HG03025 (cell line): ENCODE measurements at regions not wholly inside any gene's neighbourhood (a gene's known extent, or its start where the extent isn't known, plus 50 kb on each side); places are given as distances from the start of the nearest gene placed in this dataset.
"Not testable (repeated sequence)": the region's sequence is repeated elsewhere in the genome, so short reads cannot be mapped to it uniquely, and the experiment has no call there.

Experiments used
- ATAC-seq: cut with Tn5 transposase; IDR thresholded peaks from one replicate; pipeline ENCODE4 v1.9.1; 2021; ENCODE audit warnings: mild to moderate bottlenecking, moderate library complexity; ENCODE audit not compliant: unreplicated experiment, low FRiP score

- no peak for ATAC-seq
These were observed 128.8 kb downstream of the SLC24A2 start for GRCh38 chr9:19660019-19660418.

- no peak for ATAC-seq
These were observed 132.1 kb downstream of the SLC24A2 start for GRCh38 chr9:19656704-19657103.

GRCh38 chr9:19651681-19652080, 137.2 kb downstream of the SLC24A2 start:
- no peak for ATAC-seq

- no peak for ATAC-seq
These were observed 138.5 kb downstream of the SLC24A2 start for GRCh38 chr9:19650312-19650711.

- no peak for ATAC-seq
These were observed 139.3 kb downstream of the SLC24A2 start for GRCh38 chr9:19649336-19650041.

GRCh38 chr9:19648672-19649071, 140.2 kb downstream of the SLC24A2 start:
- ATAC-seq, result no peak

- no peak for ATAC-seq
These were observed 145.0 kb downstream of the SLC24A2 start for GRCh38 chr9:19643875-19644274.

- ATAC-seq, result no peak
These were observed 146.6 kb downstream of the SLC24A2 start for GRCh38 chr9:19642256-19642655.

- no peak for ATAC-seq
These were observed 147.8 kb downstream of the SLC24A2 start for GRCh38 chr9:19641046-19641445.

GRCh38 chr9:19640014-19640413, 148.8 kb downstream of the SLC24A2 start:
- no peak for ATAC-seq

- no peak for ATAC-seq
These were observed 151.8 kb downstream of the SLC24A2 start for GRCh38 chr9:19637084-19637483.

- ATAC-seq, result no peak
These were observed 154.0 kb downstream of the SLC24A2 start for GRCh38 chr9:19634881-19635280.

GRCh38 chr9:19631181-19631580, 157.7 kb downstream of the SLC24A2 start:
- ATAC-seq, result no peak

- no peak for ATAC-seq
These were observed 158.1 kb downstream of the SLC24A2 start for GRCh38 chr9:19630760-19631159.

GRCh38 chr9:19629488-19629887, 159.3 kb downstream of the SLC24A2 start:
- ATAC-seq, result no peak

GRCh38 chr9:19625426-19625825, 163.4 kb downstream of the SLC24A2 start:
- ATAC-seq, result not testable (repeated sequence)

- ATAC-seq, result no peak
These were observed 164.3 kb downstream of the SLC24A2 start for GRCh38 chr9:19624519-19624918.

GRCh38 chr9:19623941-19624340, 164.9 kb downstream of the SLC24A2 start:
- ATAC-seq, result no peak

- ATAC-seq, result no peak
These were observed 168.5 kb downstream of the SLC24A2 start for GRCh38 chr9:19620326-19620725.

- no peak for ATAC-seq
These were observed 169.6 kb downstream of the SLC24A2 start for GRCh38 chr9:19619221-19619620.

GRCh38 chr9:19618816-19619215, 170.0 kb downstream of the SLC24A2 start:
- no peak for ATAC-seq

GRCh38 chr9:19615036-19615624, 173.7 kb downstream of the SLC24A2 start:
- no peak for ATAC-seq
